ENCODE measurements at regions not wholly inside any gene's neighbourhood (a gene's known extent, or its start where the extent isn't known, plus 50 kb on each side); places are given as distances from the start of the nearest gene placed in this dataset.

GRCh38 chr13:50668691-50669271 lies 174.7 kb downstream of the DLEU7 start:
- DNase-seq, result no peak

- no peak for DNase-seq
These were observed 173.2 kb downstream of the DLEU7 start for GRCh38 chr13:50670272-50670671.

- DNase-seq, result no peak
These were observed 172.5 kb downstream of the DLEU7 start for GRCh38 chr13:50670847-50671496.

GRCh38 chr13:50671497-50671850 lies 172.0 kb downstream of the DLEU7 start:
- DNase-seq, result no peak

GRCh38 chr13:50672025-50672424 lies 171.5 kb downstream of the DLEU7 start:
- DNase-seq, result no peak

GRCh38 chr13:50675651-50676050 lies 167.8 kb downstream of the DLEU7 start:
- DNase-seq, result no peak

- DNase-seq, result no peak
These were observed 166.9 kb downstream of the DLEU7 start for GRCh38 chr13:50676602-50677001.

- DNase-seq, result no peak
These were observed 166.2 kb downstream of the DLEU7 start for GRCh38 chr13:50677258-50677657.

- DNase-seq, result no peak
These were observed 165.6 kb downstream of the DLEU7 start for GRCh38 chr13:50677687-50678463.

- no peak for DNase-seq
These were observed 164.9 kb downstream of the DLEU7 start for GRCh38 chr13:50678464-50679162.

- no peak for DNase-seq
These were observed 164.2 kb downstream of the DLEU7 start for GRCh38 chr13:50679321-50679720.

- no peak for DNase-seq
These were observed 161.5 kb downstream of the DLEU7 start for GRCh38 chr13:50682002-50682401.

GRCh38 chr13:50682966-50683365 lies 160.5 kb downstream of the DLEU7 start:
- DNase-seq, result no peak

GRCh38 chr13:50684366-50684765 lies 159.1 kb downstream of the DLEU7 start:
- DNase-seq, result no peak

- DNase-seq, result no peak
These were observed 158.0 kb downstream of the DLEU7 start for GRCh38 chr13:50685491-50685890.

- DNase-seq, result no peak
These were observed 157.5 kb downstream of the DLEU7 start for GRCh38 chr13:50685956-50686355.

GRCh38 chr13:50686551-50686950 lies 156.9 kb downstream of the DLEU7 start:
- no peak for DNase-seq

GRCh38 chr13:50687545-50687944 lies 155.9 kb downstream of the DLEU7 start:
- no peak for DNase-seq

- no peak for DNase-seq
These were observed 153.5 kb downstream of the DLEU7 start for GRCh38 chr13:50690006-50690405.

GRCh38 chr13:50691176-50691680 lies 152.3 kb downstream of the DLEU7 start:
- no peak for DNase-seq

GRCh38 chr13:50691681-50692263 lies 151.7 kb downstream of the DLEU7 start:
- DNase-seq, result no peak

- no peak for DNase-seq
These were observed 151.0 kb downstream of the DLEU7 start for GRCh38 chr13:50692396-50692915.

- no peak for DNase-seq
These were observed 149.8 kb downstream of the DLEU7 start for GRCh38 chr13:50693727-50694126.
